ENCODE measurements at regions not wholly inside any gene's neighbourhood (a gene's known extent, or its start where the extent isn't known, plus 50 kb on each side); places are given as distances from the start of the nearest gene placed in this dataset.

DNA sequence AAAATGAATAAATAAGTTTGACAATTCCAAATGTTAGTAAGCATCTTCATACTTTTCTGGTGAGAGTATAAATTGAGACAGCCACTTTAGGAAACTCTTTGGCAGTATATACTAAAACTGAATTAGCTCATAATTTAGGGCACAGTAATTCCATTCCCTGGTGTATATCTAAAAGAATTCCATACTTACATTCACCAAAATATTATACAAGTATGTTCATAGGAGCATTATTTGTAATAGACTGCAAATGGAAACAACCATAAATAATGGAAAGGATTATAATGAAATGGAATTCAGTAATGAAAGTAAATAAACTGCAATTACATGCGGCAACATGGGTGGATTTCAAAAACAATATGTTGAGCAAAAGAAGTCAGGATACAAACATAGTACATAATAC is 315.8 kb upstream of the LRRC4C start:
- Histone ChIP-seq H3K27ac (no peak overlapping the region), H3K27me3 (no peaks in the 10 kb centered on the region), H3K4me3 (no peak overlapping the region), H3K4me1 (peaks cover 0 to 11% (median 0%) of the 10 kb centered on the region in 4 donors), H3K9me3 (peaks cover 0 to 7% of the 10 kb centered on the region in 2 donors), H3K36me3 (no peaks in the 10 kb centered on the region)
- no peak for DNase-seq
- no peak for TF ChIP-seq POLR2AphosphoS5 (IDR thresholded peaks at IDR 0.05)
- TF ChIP-seq POLR2A (IDR thresholded peaks at IDR 0.05): no peak
- no peak for TF ChIP-seq EP300 (IDR thresholded peaks at IDR 0.05; ENCODE audit: low read depth)
- TF ChIP-seq CTCF (IDR thresholded peaks at IDR 0.05): no peak
- WGBS, 2 donors (ENCODE audit: low coverage in 1 of 2): 94 to 100% methylated on average over 1 of the region's 1 CpG
- intact Hi-C loops (cut with DNase I; ENCODE audit: low total_unique reads) (no loop called here), in situ Hi-C loops (cut with MboI; ENCODE audit: low pct_ligation_motif_present in 1 of 4, low pct_unique_long_range_greater_than_20kb in 1 of 4, low sequenced_read_pairs in 3 of 4) (no loop called here)

GRCh38 chr11:41779401-41779960 is 320.0 kb upstream of the LRRC4C start:
- H3K27me3 ChIP-seq: no peaks in the 10 kb centered on the region
- in situ Hi-C loops (cut with MboI; ENCODE audit: low pct_ligation_motif_present in 1 of 4, low pct_unique_long_range_greater_than_20kb in 1 of 4, low sequenced_read_pairs in 3 of 4): no loop called here
- intact Hi-C loops (cut with DNase I; ENCODE audit: low total_unique reads): no loop called here
- peaks cover 0 to 18% (median 2%) of the 10 kb centered on the region in 4 donors for H3K4me1 ChIP-seq
- peak; percentile 13 for DNase-seq
- H3K36me3 ChIP-seq: no peaks in the 10 kb centered on the region
- peaks cover 0 to under 1% of the 10 kb centered on the region in 2 donors for H3K9me3 ChIP-seq
- peak in 2 of 3 donors; percentile 8 to 51 for TF ChIP-seq POLR2AphosphoS5 (IDR thresholded peaks at IDR 0.05)
- no peak for TF ChIP-seq POLR2A (IDR thresholded peaks at IDR 0.05)
- H3K27ac ChIP-seq: peak overlapping the region; percentile 19 to 68 (median 64)
- 42 to 67% methylated on average over 1 of the region's 1 CpG for WGBS, 2 donors (ENCODE audit: low coverage in 1 of 2)
- H3K4me3 ChIP-seq: no peak overlapping the region

DNA sequence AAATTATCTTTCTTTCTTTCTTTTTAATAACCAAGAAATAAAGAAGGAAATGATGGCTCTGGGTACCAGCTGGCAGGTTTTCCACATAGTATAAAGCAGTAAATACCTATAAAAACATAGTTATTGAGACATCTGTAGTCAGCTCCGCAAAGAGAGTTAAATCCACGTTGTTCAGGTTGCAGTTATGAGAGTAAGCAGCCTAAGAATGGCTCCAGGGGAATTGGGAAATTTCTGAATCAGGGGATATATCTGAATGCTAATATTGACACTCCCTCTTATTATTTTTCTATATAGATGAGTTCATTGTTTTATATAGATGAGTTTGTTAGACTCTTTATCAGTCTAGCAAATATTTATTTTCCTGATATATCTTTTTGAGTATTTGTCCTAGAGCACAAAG is 322.0 kb upstream of the LRRC4C start:
- 24 to 36% methylated on average over 2 of the region's 2 CpGs for WGBS, 2 donors (ENCODE audit: low coverage in 1 of 2)
- TF ChIP-seq EP300 (IDR thresholded peaks at IDR 0.05; ENCODE audit: low read depth): no peak
- TF ChIP-seq POLR2A (IDR thresholded peaks at IDR 0.05): no peak
- TF ChIP-seq CTCF (IDR thresholded peaks at IDR 0.05): no peak
- no peak for TF ChIP-seq POLR2AphosphoS5 (IDR thresholded peaks at IDR 0.05)
- no peak overlapping the region for H3K27ac ChIP-seq
- H3K27me3 ChIP-seq: no peaks in the 10 kb centered on the region
- DNase-seq: no peak
- H3K4me1 ChIP-seq: peaks cover 0 to 29% (median 7%) of the 10 kb centered on the region in 4 donors
- H3K9me3 ChIP-seq: no peaks in the 10 kb centered on the region
- in situ Hi-C loops (cut with MboI; ENCODE audit: low pct_ligation_motif_present in 1 of 4, low pct_unique_long_range_greater_than_20kb in 1 of 4, low sequenced_read_pairs in 3 of 4): no loop called here
- intact Hi-C loops (cut with DNase I; ENCODE audit: low total_unique reads): no loop called here
- H3K4me3 ChIP-seq: no peak overlapping the region
- no peaks in the 10 kb centered on the region for H3K36me3 ChIP-seq

- intact Hi-C loops (cut with DNase I; ENCODE audit: low total_unique reads) (no loop called here), in situ Hi-C loops (cut with MboI; ENCODE audit: low pct_ligation_motif_present in 1 of 4, low pct_unique_long_range_greater_than_20kb in 1 of 4, low sequenced_read_pairs in 3 of 4) (no loop called here)
- 36 to 83% methylated on average over 2 to 3 of the region's 3 CpGs for WGBS, 2 donors (ENCODE audit: low coverage in 1 of 2)
- no peak overlapping the region for H3K4me3 ChIP-seq
- DNase-seq: peak; percentile 34
- peak overlapping the region; percentile 35 to 66 (median 56) for H3K27ac ChIP-seq
- H3K36me3 ChIP-seq: no peaks in the 10 kb centered on the region
- H3K27me3 ChIP-seq: no peaks in the 10 kb centered on the region
- no peaks in the 10 kb centered on the region for H3K9me3 ChIP-seq
- TF ChIP-seq CTCF (IDR thresholded peaks at IDR 0.05) (peak in 1 of 5 experiments; percentile 11), POLR2AphosphoS5 (IDR thresholded peaks at IDR 0.05) (peak in 2 of 3 donors; percentile 52 to 73), POLR2A (IDR thresholded peaks at IDR 0.05) (no peak), EP300 (IDR thresholded peaks at IDR 0.05; ENCODE audit: low read depth) (no peak)
- H3K4me1 ChIP-seq: peaks cover 0 to 18% (median 7%) of the 10 kb centered on the region in 4 donors
These were observed 325.3 kb upstream of the LRRC4C start for GRCh38 chr11:41784513-41785335.

Data from transverse colon (tissue), 4 donors.